Endodermal cell (in vitro differentiated cells): ENCODE measurements at regions not wholly inside any gene's neighbourhood (a gene's known extent, or its start where the extent isn't known, plus 50 kb on each side); places are given as distances from the start of the nearest gene placed in this dataset.
A peak's percentile ranks its signal among the peaks of the same experiment; 100 is the strongest.
"Not testable (repeated sequence)": the region's sequence is repeated elsewhere in the genome, so short reads cannot be mapped to it uniquely, and the experiment has no call there.

Experiments used
- DNase-seq: peaks from one replicate; pipeline ENCODE4 v3.0.0-alpha.2; 2017
- H3K27ac ChIP-seq: 2 replicates; pipeline ENCODE4 v1.5.1; 2013; ENCODE audit warnings: mild to moderate bottlenecking, low read depth, low read length, moderate library complexity
- H3K27me3 ChIP-seq: 2 replicates; pipeline ENCODE4 v1.6.1; 2013; ENCODE audit warnings: mild to moderate bottlenecking, low read length, moderate library complexity; ENCODE audit not compliant: insufficient read depth, control insufficient read depth, poor library complexity, severe bottlenecking
- H3K36me3 ChIP-seq: 2 replicates; pipeline ENCODE4 v1.7.0; 2013; ENCODE audit warnings: mild to moderate bottlenecking, low read length, moderate library complexity; ENCODE audit not compliant: control insufficient read depth, insufficient read depth
- H3K4me1 ChIP-seq: one replicate; pipeline ENCODE4 v1.7.0; 2013; ENCODE audit warnings: low read length; ENCODE audit not compliant: control insufficient read depth, insufficient read depth
- H3K4me3 ChIP-seq: 2 replicates; pipeline ENCODE4 v1.5.1; 2013; ENCODE audit warnings: mild to moderate bottlenecking, low read length, moderate library complexity
- H3K9ac ChIP-seq: 2 replicates; pipeline ENCODE4 v1.6.1; 2013; ENCODE audit warnings: mild to moderate bottlenecking, low read length, moderate library complexity; ENCODE audit not compliant: poor library complexity, severe bottlenecking; ENCODE audit errors: extremely low read depth
- H3K9me3 ChIP-seq: 2 replicates; pipeline ENCODE4 v1.6.1; 2013; ENCODE audit warnings: mild to moderate bottlenecking, low read length, moderate library complexity; ENCODE audit not compliant: control insufficient read depth
- H3K27ac Mint-ChIP-seq: 2 replicates; pipeline ENCODE4 v1.8.0; 2020; ENCODE audit warnings: mixed read lengths
- H3K27me3 Mint-ChIP-seq: 2 replicates; pipeline ENCODE4 v1.8.0; 2021; ENCODE audit warnings: mild to moderate bottlenecking, mixed read lengths; ENCODE audit not compliant: insufficient read depth
- H3K36me3 Mint-ChIP-seq: 2 replicates; pipeline ENCODE4 v1.8.0; 2020; ENCODE audit warnings: low read depth, mixed read lengths
- H3K4me1 Mint-ChIP-seq: 2 replicates; pipeline ENCODE4 v1.8.0; 2020; ENCODE audit warnings: mixed read lengths
- H3K4me3 Mint-ChIP-seq: 2 replicates; pipeline ENCODE4 v1.8.0; 2020; ENCODE audit warnings: mild to moderate bottlenecking, moderate library complexity, mixed read lengths
- H3K9me3 Mint-ChIP-seq: 2 replicates; pipeline ENCODE4 v1.8.0; 2020; ENCODE audit warnings: mild to moderate bottlenecking, mixed read lengths
- WGBS, 2 experiments: methylation state at CpG; one replicate each; pipeline versions ENCODE4 v1.1.5 to v1.1.7; 2013; ENCODE audit warnings: missing lambda C conversion rate in 2 of 2, mixed read lengths in 1 of 2; ENCODE audit not compliant: insufficient coverage in 1 of 2, insufficient read length in 1 of 2; 5-methylcytosine and 5-hydroxymethylcytosine counted together
- TF ChIP-seq, protein P1 (sequence below): fragments of 200-600 bp; sonication (generic); conservative IDR thresholded peaks from 2 replicates; pipeline ENCODE4 v1.5.0; 2021; ENCODE audit warnings: antibody characterized with exemption, mild to moderate bottlenecking

DNA sequence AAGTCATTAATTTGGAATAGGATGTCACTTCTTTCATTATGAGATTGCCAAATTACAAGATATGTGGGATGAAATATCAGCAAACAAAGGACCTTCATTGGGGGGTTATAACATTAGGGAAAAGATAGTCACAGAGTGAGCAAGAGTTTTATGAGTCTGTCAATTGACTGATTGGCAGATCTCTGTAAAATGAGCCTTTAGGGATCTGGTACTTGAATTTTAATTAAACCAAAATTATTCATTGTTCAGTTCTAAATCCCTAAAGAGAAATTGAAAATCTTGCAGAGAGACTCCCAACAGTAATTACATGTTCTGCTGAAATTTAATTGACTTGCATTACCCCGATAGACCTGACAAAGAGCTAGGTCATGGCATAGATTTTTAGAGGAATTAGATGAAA lies 768.1 kb upstream of the SPRY2 start:
- no peak overlapping the region for H3K9ac ChIP-seq
- H3K9me3 ChIP-seq = no peaks in the 10 kb centered on the region
- H3K27me3 ChIP-seq = no peaks in the 10 kb centered on the region
- Mint-ChIP-seq H3K4me1 (peaks cover 11% of the 10 kb centered on the region), H3K27ac (no peak overlapping the region), H3K36me3 (no peaks in the 10 kb centered on the region), H3K9me3 (no peaks in the 10 kb centered on the region), H3K27me3 (no peaks in the 10 kb centered on the region), H3K4me3 (no peak overlapping the region)
- no peak overlapping the region for H3K4me3 ChIP-seq
- WGBS, 2 experiments = 80% methylated on average over 1 of the region's 1 CpG; no CpG with 5 or more reads in 1 of the 2 experiments
- no peak overlapping the region for H3K27ac ChIP-seq
- no peaks in the 10 kb centered on the region for H3K36me3 ChIP-seq
- DNase-seq = no peak
- TF ChIP-seq, protein P1, sequence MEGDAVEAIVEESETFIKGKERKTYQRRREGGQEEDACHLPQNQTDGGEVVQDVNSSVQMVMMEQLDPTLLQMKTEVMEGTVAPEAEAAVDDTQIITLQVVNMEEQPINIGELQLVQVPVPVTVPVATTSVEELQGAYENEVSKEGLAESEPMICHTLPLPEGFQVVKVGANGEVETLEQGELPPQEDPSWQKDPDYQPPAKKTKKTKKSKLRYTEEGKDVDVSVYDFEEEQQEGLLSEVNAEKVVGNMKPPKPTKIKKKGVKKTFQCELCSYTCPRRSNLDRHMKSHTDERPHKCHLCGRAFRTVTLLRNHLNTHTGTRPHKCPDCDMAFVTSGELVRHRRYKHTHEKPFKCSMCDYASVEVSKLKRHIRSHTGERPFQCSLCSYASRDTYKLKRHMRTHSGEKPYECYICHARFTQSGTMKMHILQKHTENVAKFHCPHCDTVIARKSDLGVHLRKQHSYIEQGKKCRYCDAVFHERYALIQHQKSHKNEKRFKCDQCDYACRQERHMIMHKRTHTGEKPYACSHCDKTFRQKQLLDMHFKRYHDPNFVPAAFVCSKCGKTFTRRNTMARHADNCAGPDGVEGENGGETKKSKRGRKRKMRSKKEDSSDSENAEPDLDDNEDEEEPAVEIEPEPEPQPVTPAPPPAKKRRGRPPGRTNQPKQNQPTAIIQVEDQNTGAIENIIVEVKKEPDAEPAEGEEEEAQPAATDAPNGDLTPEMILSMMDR = no peak
- no peaks in the 10 kb centered on the region for H3K4me1 ChIP-seq

DNA sequence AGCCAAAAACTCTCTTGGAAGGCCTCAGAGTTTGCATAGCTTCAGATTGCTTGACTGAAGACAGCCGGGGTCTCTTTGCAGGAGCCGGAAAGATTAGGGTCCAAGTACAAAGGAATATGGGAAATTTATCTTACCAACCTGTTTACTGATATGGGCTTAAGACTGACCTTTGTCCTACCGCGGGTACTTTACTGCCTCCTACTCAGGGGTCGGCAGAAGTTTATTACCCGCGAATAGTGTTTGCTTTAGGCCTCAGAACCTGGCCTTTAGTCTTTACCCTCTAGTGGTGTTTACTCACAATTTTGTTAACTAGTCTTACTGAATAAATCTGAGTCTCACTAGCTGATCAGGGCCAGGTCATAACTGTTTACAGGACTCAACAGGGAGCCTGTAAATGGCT lies 765.4 kb upstream of the SPRY2 start:
- Mint-ChIP-seq H3K36me3 (no peaks in the 10 kb centered on the region), H3K4me3 (no peak overlapping the region), H3K27me3 (no peaks in the 10 kb centered on the region), H3K4me1 (peaks cover 15% of the 10 kb centered on the region), H3K9me3 (peaks cover 10% of the 10 kb centered on the region), H3K27ac (peak overlapping the region; percentile 17)
- Histone ChIP-seq H3K9me3 (no peaks in the 10 kb centered on the region), H3K9ac (no peak overlapping the region), H3K27ac (no peak overlapping the region), H3K36me3 (no peaks in the 10 kb centered on the region), H3K27me3 (no peaks in the 10 kb centered on the region), H3K4me3 (no peak overlapping the region), H3K4me1 (no peaks in the 10 kb centered on the region)
- no peak for DNase-seq
- WGBS, 2 experiments = 91 to 93% methylated on average over 5 to 7 of the region's 7 CpGs
- TF ChIP-seq, protein P1 = no peak

DNA sequence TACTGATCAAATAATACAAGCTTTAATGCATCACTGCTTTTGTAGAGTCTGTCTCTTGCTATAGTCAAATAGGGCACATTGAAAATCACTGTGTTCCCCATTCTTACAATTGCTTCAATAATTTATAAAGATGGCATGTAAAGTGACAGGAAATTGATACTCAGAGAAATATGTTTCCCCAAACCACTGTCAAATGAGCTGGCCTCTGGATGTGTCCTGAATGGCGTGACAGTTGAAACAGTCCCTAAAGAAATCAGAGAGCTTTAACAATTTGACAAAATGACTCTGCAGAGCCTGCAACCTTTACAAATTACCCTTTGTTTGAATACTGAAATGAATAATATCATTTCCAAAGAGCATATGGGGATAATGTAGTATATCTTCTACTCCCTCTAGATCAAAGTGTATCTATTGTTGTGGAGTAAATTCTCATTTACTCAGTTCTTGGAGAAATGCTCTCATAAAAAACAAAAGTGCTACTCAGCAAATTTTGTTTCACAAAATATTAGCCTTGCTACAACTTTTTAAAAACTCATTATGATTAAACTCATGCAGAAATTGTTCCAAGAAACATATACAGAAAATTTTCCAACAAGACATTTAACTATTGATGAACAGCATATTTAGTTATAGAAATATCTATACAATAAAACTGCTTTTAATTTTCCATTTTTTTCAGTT lies 763.2 kb upstream of the SPRY2 start:
- H3K36me3 Mint-ChIP-seq = no peaks in the 10 kb centered on the region
- no peak for DNase-seq
- H3K27ac Mint-ChIP-seq = no peak overlapping the region
- no peaks in the 10 kb centered on the region for H3K36me3 ChIP-seq
- 96 to 100% methylated on average over 1 of the region's 1 CpG for WGBS, 2 experiments
- no peaks in the 10 kb centered on the region for H3K27me3 ChIP-seq
- peaks cover 21% of the 10 kb centered on the region for H3K4me1 Mint-ChIP-seq
- H3K4me3 Mint-ChIP-seq = no peak overlapping the region
- H3K27ac ChIP-seq = no peak overlapping the region
- TF ChIP-seq, protein P1 = no peak
- no peaks in the 10 kb centered on the region for H3K27me3 Mint-ChIP-seq
- H3K9me3 ChIP-seq = peaks cover 4% of the 10 kb centered on the region
- H3K9ac ChIP-seq = no peak overlapping the region
- H3K4me1 ChIP-seq = no peaks in the 10 kb centered on the region
- peaks cover 14% of the 10 kb centered on the region for H3K9me3 Mint-ChIP-seq
- no peak overlapping the region for H3K4me3 ChIP-seq

DNA sequence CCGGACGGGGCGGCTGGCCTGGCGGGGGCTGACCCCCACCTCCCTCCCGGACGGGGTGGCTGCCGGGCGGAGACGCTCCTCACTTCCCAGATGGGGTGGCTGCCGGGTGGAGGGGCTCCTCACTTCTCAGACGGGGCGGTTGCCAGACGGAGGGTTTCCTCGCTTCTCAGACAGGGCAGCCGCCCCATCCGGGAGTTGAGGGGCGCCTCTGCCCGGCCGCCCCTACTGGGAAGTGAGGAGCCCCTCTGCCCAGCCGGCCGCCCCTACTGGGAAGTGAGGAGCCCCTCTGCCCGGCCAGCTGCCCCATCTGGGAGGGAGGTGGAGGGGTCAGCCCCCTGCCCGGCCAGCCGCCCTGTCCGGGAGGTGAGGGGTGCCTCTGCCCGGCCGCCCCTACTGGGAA lies 761.1 kb upstream of the SPRY2 start:
- DNase-seq, H3K9me3 ChIP-seq, H3K36me3 ChIP-seq, H3K9ac ChIP-seq, H3K4me3 Mint-ChIP-seq, H3K4me3 ChIP-seq, H3K4me1 ChIP-seq, H3K36me3 Mint-ChIP-seq, H3K27me3 Mint-ChIP-seq, H3K27me3 ChIP-seq, H3K27ac ChIP-seq, H3K27ac Mint-ChIP-seq: not testable (repeated sequence)
- WGBS, 2 experiments = 91 to 100% methylated on average over 2 to 20 of the region's 27 CpGs
- H3K4me1 Mint-ChIP-seq = peaks cover 16% of the 10 kb centered on the region
- H3K9me3 Mint-ChIP-seq = peaks cover 17% of the 10 kb centered on the region
